ENCODE measurements at regions not wholly inside any gene's neighbourhood (a gene's known extent, or its start where the extent isn't known, plus 50 kb on each side); places are given as distances from the start of the nearest gene placed in this dataset.

DNA sequence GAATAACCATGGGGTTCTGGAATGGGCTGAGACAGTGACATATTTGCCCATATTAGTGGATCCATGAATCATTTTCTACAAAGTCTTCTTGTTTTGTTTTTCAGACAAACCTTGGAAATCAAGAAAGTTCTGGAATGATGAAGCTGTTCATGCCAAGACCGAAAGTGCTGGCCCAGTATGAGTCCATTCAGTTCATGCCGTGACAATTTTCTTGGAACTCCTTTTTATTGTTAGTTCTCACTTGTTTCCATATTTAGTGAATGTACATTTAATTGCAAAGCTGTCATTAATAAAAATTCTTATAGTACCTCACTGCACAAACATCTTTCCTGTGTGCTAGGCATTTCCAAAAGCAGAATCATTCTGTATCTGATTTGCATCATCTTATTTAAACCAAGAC lies 100.6 kb upstream of the KCNJ15 start:
- no peak for DNase-seq

GRCh38 chr21:38159355-38159754 lies 97.4 kb upstream of the KCNJ15 start:
- DNase-seq, result peak; percentile 7

- no peak for DNase-seq
Measured at GRCh38 chr21:38165466-38166172, 91.2 kb upstream of the KCNJ15 start.

DNA sequence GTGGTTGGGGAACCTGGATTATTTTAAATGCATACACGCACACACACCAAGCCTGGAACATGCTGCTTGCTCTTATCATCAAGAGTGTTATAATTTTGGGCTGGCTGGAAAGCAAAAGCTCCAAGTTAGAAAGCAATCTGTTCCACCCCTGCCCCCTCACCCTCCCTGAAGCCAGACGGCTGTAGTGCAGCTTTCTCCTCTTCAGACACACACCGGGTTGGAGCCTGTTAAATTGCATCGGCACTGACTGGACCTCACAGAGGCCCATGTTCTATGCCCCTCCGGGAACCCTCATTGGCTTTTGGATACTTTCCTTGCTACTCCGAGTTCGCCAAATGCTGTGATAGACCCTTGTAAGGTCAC lies 90.6 kb upstream of the KCNJ15 start:
- DNase-seq, result no peak

DNA sequence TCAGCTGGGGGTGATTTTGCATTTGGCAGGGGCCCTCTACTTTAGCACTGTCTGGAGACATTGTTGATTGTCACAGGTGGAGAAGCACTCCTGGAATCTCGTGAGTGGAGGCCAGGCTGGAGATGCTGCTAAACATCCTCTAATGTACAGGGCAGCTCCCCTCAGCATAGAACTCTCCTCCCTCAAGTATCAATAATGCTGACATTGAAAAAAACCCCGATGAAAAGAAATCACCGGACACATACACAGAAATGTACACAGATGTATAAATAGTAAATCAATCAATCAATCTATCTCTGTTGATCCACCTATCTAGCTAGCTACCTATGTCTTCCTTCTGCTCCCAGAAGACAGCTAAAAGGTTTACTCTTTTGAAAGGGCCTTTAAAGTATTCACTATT lies 89.4 kb upstream of the KCNJ15 start:
- no peak for DNase-seq

GRCh38 chr21:38170283-38170682 lies 86.5 kb upstream of the KCNJ15 start:
- DNase-seq, result no peak

DNA sequence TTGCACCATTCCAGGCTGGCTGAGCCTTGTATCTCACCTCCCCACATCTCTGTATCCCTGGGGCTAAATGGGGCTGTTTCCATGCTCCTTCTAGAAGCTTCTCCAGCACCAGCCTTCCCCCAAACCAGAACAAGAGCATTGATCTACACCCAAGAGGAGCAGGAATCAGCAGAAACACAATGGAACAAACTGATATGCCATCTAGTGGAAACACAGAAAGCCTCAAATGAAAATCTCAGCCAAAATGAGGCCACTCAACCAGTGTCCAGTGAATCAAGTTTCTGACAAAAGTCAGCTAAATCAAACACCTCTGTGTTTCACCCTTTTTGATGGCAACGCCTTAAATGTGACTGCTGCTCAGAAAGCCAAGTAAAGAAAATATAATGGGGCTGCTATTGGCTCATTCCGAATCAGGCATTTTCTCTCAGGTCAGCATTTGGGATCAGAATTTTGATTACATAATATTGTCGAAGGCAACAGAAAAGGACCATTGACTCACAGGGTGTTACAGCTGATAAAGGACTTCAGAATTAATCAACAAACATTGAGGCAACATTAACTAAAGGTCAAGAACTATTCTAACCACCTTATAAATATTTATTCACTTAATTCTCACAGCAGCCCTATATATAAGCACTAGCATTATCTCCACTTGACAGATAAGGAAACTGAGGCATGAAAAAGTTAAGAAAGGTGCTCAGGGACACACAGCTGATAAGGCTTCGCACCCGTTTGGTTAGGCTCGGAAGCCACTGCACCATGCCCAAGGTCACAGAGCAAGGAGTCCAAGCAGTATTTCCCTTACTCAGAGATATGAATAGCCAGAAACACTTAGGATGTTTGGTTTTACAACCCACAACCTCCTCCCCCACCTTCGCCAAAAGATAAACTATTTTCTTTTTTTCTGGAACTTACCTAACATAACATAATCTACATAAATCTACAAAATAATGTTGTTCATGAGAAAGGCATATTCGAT lies 85.8 kb upstream of the KCNJ15 start:
- no peak for DNase-seq

GRCh38 chr21:38171723-38172344 lies 85.0 kb upstream of the KCNJ15 start:
- DNase-seq, result peak; percentile 67

DNA sequence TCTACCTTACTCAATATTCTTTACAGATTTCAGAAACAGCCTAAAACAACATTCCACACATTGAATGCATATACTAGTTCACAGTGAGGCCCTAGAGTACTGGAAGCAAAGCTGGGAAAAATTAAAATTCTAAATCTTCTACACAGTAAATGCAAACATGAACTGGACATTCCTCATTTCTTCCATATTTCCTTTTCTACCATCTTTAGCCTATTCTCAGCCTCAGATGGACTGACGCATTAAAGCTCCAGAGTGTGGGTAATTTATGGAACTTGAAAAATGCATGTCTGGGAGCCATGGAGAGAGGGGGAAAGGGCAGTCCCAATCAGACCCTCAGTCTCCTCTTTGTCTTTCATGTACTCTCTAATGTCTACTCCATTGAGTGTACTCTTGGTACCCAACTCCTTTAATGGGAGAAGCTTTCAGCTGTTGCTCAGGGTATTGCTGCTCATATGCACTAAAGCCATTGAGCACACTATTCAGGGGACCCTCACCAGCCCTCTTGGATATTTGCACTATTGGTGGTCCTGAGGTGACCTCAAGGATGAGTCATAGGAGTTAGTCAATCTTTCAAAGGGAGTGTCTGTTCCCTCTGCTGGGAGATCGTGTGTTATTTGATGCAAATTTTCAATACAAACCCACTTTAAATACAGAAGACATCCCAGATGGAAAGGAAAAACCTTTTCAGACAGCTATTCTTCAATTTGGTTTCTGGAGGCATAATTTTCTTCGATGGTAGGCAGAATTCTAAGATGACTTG lies 83.3 kb upstream of the KCNJ15 start:
- no peak for DNase-seq

GRCh38 chr21:38175306-38175705 lies 81.5 kb upstream of the KCNJ15 start:
- no peak for DNase-seq

- no peak for DNase-seq
Measured at GRCh38 chr21:38177919-38178652, 78.7 kb upstream of the KCNJ15 start.

- DNase-seq, result no peak
Measured at GRCh38 chr21:38178653-38179470, 77.9 kb upstream of the KCNJ15 start.

DNA sequence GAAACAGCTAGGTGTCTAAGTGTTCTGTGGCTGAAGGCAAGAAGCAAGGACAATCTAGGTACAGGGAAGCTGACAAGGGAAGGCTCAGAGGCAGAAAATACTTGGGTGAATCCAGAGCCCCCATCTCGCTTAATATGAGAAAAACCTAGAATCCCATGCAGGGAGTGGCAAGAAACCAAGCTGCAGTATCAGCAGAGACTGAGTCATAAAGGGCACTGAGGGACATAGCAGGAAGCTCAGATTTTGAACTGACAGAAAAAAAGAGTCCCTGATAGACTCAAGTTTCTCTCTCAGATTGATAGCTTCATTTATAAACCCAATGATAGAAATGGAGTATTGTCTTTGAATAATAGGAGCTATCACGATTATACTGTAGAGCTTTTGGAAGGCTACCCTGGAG lies 77.3 kb upstream of the KCNJ15 start:
- no peak for DNase-seq

GRCh38 chr21:38181096-38181495 lies 75.7 kb upstream of the KCNJ15 start:
- no peak for DNase-seq

DNA sequence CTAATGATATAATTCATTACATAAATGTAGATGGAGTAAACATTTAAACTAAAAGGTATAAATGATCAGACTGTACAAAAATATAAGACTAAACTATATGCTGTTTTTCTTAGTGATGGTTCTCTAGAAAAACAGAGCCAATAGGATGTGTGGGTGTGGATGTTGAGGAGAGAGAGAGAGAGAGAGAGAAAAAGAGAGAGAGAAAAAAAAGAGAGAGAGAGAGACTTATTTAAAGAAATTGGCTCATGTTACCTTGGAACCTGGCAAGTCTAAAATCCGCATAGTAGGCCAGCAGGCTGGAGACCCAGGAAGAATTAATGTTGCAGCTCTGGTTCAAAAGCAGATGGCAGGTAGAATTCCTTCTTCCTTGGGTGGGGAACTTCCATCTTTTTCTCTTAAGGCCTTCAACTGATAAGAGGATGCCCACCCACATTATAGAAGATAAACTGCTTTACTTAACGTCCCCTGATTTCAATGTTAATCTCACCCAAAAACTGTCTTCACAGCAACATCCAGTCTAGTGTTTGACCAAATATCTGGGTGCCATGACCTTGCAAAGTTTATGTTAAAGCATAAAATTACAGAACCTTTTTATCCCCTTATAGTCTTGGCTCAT lies 74.3 kb upstream of the KCNJ15 start:
- DNase-seq, result no peak

GRCh38 chr21:38183961-38184360 lies 72.8 kb upstream of the KCNJ15 start:
- DNase-seq, result no peak

GRCh38 chr21:38186661-38187270 lies 70.0 kb upstream of the KCNJ15 start:
- DNase-seq, result no peak

DNA sequence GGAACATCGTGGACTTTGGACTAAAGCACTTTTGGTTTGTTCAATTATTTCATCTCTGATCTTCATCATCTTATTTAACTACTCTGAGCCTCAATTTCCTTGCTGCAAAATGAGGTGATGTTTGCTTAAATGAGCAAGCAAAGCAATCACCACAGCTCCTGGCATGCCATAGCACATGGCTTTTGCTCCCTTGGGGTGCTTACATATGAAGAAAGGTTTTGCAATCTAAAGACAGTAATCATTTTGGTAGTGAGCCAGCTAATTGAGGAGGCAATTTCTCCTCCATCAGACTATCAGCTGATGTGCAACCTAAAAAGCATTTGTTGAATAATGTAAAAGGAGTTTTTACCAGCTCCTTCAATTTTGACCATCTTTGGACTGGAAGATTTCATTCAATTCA lies 68.8 kb upstream of the KCNJ15 start:
- DNase-seq, result no peak

DNA sequence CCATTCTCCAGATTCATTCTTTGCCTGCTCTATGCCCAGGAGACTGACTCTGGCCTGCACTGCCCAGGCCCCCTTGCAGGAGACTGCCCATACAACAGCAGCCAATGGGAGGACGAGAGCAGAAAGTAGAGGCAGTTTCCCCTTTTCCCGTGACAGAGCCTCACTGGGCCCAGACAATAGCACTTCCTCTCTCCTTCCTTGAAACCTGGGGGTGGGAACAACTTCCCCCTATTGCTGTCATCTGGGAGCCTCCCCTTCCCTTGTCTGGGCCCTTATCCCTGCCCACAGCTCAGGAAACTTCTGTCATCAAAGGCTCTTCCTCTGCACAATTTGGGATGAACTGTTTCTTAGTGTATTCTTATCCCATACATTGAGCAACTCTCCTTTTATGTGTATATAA lies 60.8 kb upstream of the KCNJ15 start:
- no peak for DNase-seq

GRCh38 chr21:38202811-38203210 lies 54.0 kb upstream of the KCNJ15 start:
- DNase-seq, result no peak
